GM12892 (cell line): ENCODE measurements at regions not wholly inside any gene's neighbourhood (a gene's known extent, or its start where the extent isn't known, plus 50 kb on each side); places are given as distances from the start of the nearest gene placed in this dataset.

Experiments
- DNase-seq: peaks from one replicate; pipeline ENCODE4 v3.0.0; 2011; ENCODE audit not compliant: insufficient read length
- FAIRE-seq: peaks from 2 replicates; lab custom pipeline; 2011; peaks lifted over from hg19 to GRCh38; lab: Jason Lieb, UNC
- POLR2A ChIP-seq: IDR thresholded peaks from 2 replicates; pipeline ENCODE4 v1.6.1; 2011; ENCODE audit warnings: low read depth, low read length, control low read depth
- POLR2AphosphoS5 ChIP-seq: IDR thresholded peaks from 2 replicates; pipeline ENCODE4 v1.6.1; 2011; ENCODE audit warnings: low read depth, low read length, control low read depth
- TAF1 ChIP-seq: IDR thresholded peaks from 2 replicates; pipeline ENCODE4 v1.6.1; 2011; ENCODE audit warnings: low read depth, mild to moderate bottlenecking, control low read depth, low read length, borderline replicate concordance

GRCh38 chr4:151842430-151843079 lies 81.7 kb upstream of the GATB start:
- DNase-seq (no peak), FAIRE-seq (no peak)
- no peak for TF ChIP-seq TAF1
- TF ChIP-seq POLR2AphosphoS5: no peak
- TF ChIP-seq POLR2A: no peak

- TF ChIP-seq POLR2A (no peak), TAF1 (no peak), POLR2AphosphoS5 (no peak)
- DNase-seq: no peak
- no peak for FAIRE-seq
These were observed 80.3 kb upstream of the GATB start for GRCh38 chr4:151841107-151841506.

GRCh38 chr4:151835467-151835866 lies 74.7 kb upstream of the GATB start:
- DNase-seq (no peak), FAIRE-seq (no peak)
- TF ChIP-seq TAF1 (no peak), POLR2A (no peak), POLR2AphosphoS5 (no peak)

GRCh38 chr4:151833174-151833573 lies 72.4 kb upstream of the GATB start:
- TF ChIP-seq POLR2A (no peak), POLR2AphosphoS5 (no peak), TAF1 (no peak)
- no peak for DNase-seq
- peak; percentile 61 for FAIRE-seq

GRCh38 chr4:151831526-151831925 lies 70.7 kb upstream of the GATB start:
- FAIRE-seq (peak; percentile 42), DNase-seq (no peak)
- TF ChIP-seq POLR2A: no peak
- TF ChIP-seq TAF1: no peak
- no peak for TF ChIP-seq POLR2AphosphoS5

- DNase-seq (no peak), FAIRE-seq (peak; percentile 77)
- TF ChIP-seq POLR2A (no peak), POLR2AphosphoS5 (no peak), TAF1 (no peak)
These were observed 69.4 kb upstream of the GATB start for GRCh38 chr4:151830168-151830567.

GRCh38 chr4:151829309-151829708 lies 68.5 kb upstream of the GATB start:
- FAIRE-seq: no peak
- DNase-seq: no peak
- no peak for TF ChIP-seq POLR2AphosphoS5
- no peak for TF ChIP-seq POLR2A
- no peak for TF ChIP-seq TAF1

GRCh38 chr4:151824656-151825055 lies 63.8 kb upstream of the GATB start:
- FAIRE-seq: no peak
- TF ChIP-seq TAF1 (no peak), POLR2AphosphoS5 (no peak), POLR2A (no peak)
- no peak for DNase-seq

- no peak for DNase-seq
These were observed 61.5 kb upstream of the GATB start for GRCh38 chr4:151822331-151822730.

GRCh38 chr4:151820004-151820403 lies 59.2 kb upstream of the GATB start:
- FAIRE-seq (no peak), DNase-seq (no peak)
- TF ChIP-seq POLR2A: no peak
- TF ChIP-seq POLR2AphosphoS5: no peak
- no peak for TF ChIP-seq TAF1

More at GRCh38 chr4:151822331-151822730, 61.5 kb upstream of the GATB start:
- no peak for FAIRE-seq
- TF ChIP-seq POLR2AphosphoS5: no peak
- no peak for TF ChIP-seq TAF1
- no peak for TF ChIP-seq POLR2A

GRCh38 chr4:151811403-151811802 lies 50.6 kb upstream of the GATB start:
- no peak for TF ChIP-seq POLR2AphosphoS5
- no peak for TF ChIP-seq TAF1
- TF ChIP-seq POLR2A: no peak
- FAIRE-seq: no peak
- DNase-seq: no peak
